ENCODE measurements at regions not wholly inside any gene's neighbourhood (a gene's known extent, or its start where the extent isn't known, plus 50 kb on each side); places are given as distances from the start of the nearest gene placed in this dataset.

GRCh38 chrX:116881961-116882360 is 419.2 kb upstream of the CT83 start:
- DNase-seq = no peak
- TF ChIP-seq POLR2A (IDR thresholded peaks at IDR 0.05) (no peak), EP300 (IDR thresholded peaks at IDR 0.05) (no peak), CTCF (IDR thresholded peaks at IDR 0.05) (no peak), POLR2AphosphoS5 (IDR thresholded peaks at IDR 0.05) (no peak)
- intact Hi-C loops (cut with DNase I; ENCODE audit: low total_unique reads) = no loop called here
- H3K9me3 ChIP-seq = peaks cover 0 to 9% (median 0%) of the 10 kb centered on the region in 4 donors
- no peak overlapping the region for H3K4me3 ChIP-seq
- 42 to 68% (median 63%) methylated on average over 1 of the region's 1 CpG for WGBS, 5 donors
- no peaks in the 10 kb centered on the region for H3K36me3 ChIP-seq
- H3K27ac ChIP-seq = no peak overlapping the region
- no peaks in the 10 kb centered on the region for H3K27me3 ChIP-seq
- H3K4me1 ChIP-seq = no peaks in the 10 kb centered on the region

- TF ChIP-seq CTCF (IDR thresholded peaks at IDR 0.05) (no peak), POLR2AphosphoS5 (IDR thresholded peaks at IDR 0.05) (no peak), POLR2A (IDR thresholded peaks at IDR 0.05) (no peak), EP300 (IDR thresholded peaks at IDR 0.05) (no peak)
- intact Hi-C loops (cut with DNase I; ENCODE audit: low total_unique reads) = no loop called here
- Histone ChIP-seq H3K4me1 (no peaks in the 10 kb centered on the region), H3K27ac (no peak overlapping the region), H3K36me3 (no peaks in the 10 kb centered on the region), H3K4me3 (no peak overlapping the region), H3K27me3 (no peaks in the 10 kb centered on the region), H3K9me3 (no peaks in the 10 kb centered on the region)
- DNase-seq = no peak
- 24 to 57% (median 39%) methylated on average over 3 of the region's 3 CpGs for WGBS, 5 donors
These were observed 410.9 kb upstream of the CT83 start for GRCh38 chrX:116873671-116874070.

- intact Hi-C loops (cut with DNase I; ENCODE audit: low total_unique reads) = no loop called here
- Histone ChIP-seq H3K9me3 (peaks cover 0 to 2% (median 0%) of the 10 kb centered on the region in 4 donors), H3K27ac (no peak overlapping the region), H3K4me1 (no peaks in the 10 kb centered on the region), H3K36me3 (no peaks in the 10 kb centered on the region), H3K27me3 (no peaks in the 10 kb centered on the region), H3K4me3 (no peak overlapping the region)
- DNase-seq = no peak
- TF ChIP-seq POLR2A (IDR thresholded peaks at IDR 0.05) (no peak), CTCF (IDR thresholded peaks at IDR 0.05) (no peak), POLR2AphosphoS5 (IDR thresholded peaks at IDR 0.05) (no peak), EP300 (IDR thresholded peaks at IDR 0.05) (no peak)
- WGBS, 5 donors = 38 to 76% (median 62%) methylated on average over 1 of the region's 1 CpG
These were observed 410.2 kb upstream of the CT83 start for GRCh38 chrX:116872931-116873330.

- Histone ChIP-seq H3K4me3 (no peak overlapping the region), H3K9me3 (peaks cover 0 to 2% (median 0%) of the 10 kb centered on the region in 4 donors), H3K4me1 (no peaks in the 10 kb centered on the region), H3K27ac (no peak overlapping the region), H3K27me3 (no peaks in the 10 kb centered on the region), H3K36me3 (no peaks in the 10 kb centered on the region)
- no peak for TF ChIP-seq POLR2AphosphoS5 (IDR thresholded peaks at IDR 0.05)
- no peak for TF ChIP-seq EP300 (IDR thresholded peaks at IDR 0.05)
- no peak for TF ChIP-seq POLR2A (IDR thresholded peaks at IDR 0.05)
- TF ChIP-seq CTCF (IDR thresholded peaks at IDR 0.05) = no peak
- 52 to 78% (median 74%) methylated on average over 4 of the region's 4 CpGs for WGBS, 5 donors
- no peak for DNase-seq
- intact Hi-C loops (cut with DNase I; ENCODE audit: low total_unique reads) = no loop called here
These were observed 400.3 kb upstream of the CT83 start for GRCh38 chrX:116863029-116863428.

Data from stomach (tissue), 8 donors.